ENCODE measurements at regions not wholly inside any gene's neighbourhood (a gene's known extent, or its start where the extent isn't known, plus 50 kb on each side); places are given as distances from the start of the nearest gene placed in this dataset.
A peak's percentile ranks its signal among the peaks of the same experiment; 100 is the strongest.

- no peaks in the 10 kb centered on the region for H3K36me3 Mint-ChIP-seq
- no peaks in the 10 kb centered on the region for H3K27me3 Mint-ChIP-seq (ENCODE audit: low read depth in 3 of 3)
- H3K4me1 Mint-ChIP-seq, result no peaks in the 10 kb centered on the region
- no peak overlapping the region for H3K4me3 Mint-ChIP-seq
- DNase-seq, result no peak
- peaks cover 0 to 8% (median 2%) of the 10 kb centered on the region in 6 donors for H3K9me3 Mint-ChIP-seq
- H3K27ac Mint-ChIP-seq, result no peak overlapping the region
Measured at GRCh38 chr12:20967756-20968155, 157.3 kb downstream of the SLCO1B3 start.

GRCh38 chr12:20969766-20970165 is 159.3 kb downstream of the SLCO1B3 start:
- no peak overlapping the region for H3K4me3 Mint-ChIP-seq
- peaks cover 0 to 15% (median 4%) of the 10 kb centered on the region in 6 donors for H3K9me3 Mint-ChIP-seq
- no peaks in the 10 kb centered on the region for H3K4me1 Mint-ChIP-seq
- no peak for DNase-seq
- no peaks in the 10 kb centered on the region for H3K36me3 Mint-ChIP-seq
- no peak overlapping the region for H3K27ac Mint-ChIP-seq
- no peaks in the 10 kb centered on the region for H3K27me3 Mint-ChIP-seq (ENCODE audit: low read depth in 3 of 3)

GRCh38 chr12:20985399-20985798 is 145.6 kb upstream of the SLCO1B1 start:
- peak overlapping the region in 2 of 5 donors; percentile 0 to 48 for H3K4me3 Mint-ChIP-seq
- no peaks in the 10 kb centered on the region for H3K36me3 Mint-ChIP-seq
- H3K27me3 Mint-ChIP-seq (ENCODE audit: low read depth in 3 of 3), result no peaks in the 10 kb centered on the region
- H3K27ac Mint-ChIP-seq, result peak overlapping the region in 3 of 6 donors; percentile 36 to 54 (median 42)
- peak in 2 of 3 donors; percentile 7 to 8 for DNase-seq
- peaks cover 0 to 7% of the 10 kb centered on the region in 2 donors for H3K4me1 Mint-ChIP-seq
- peaks cover 2 to 39% (median 14%) of the 10 kb centered on the region in 6 donors for H3K9me3 Mint-ChIP-seq

GRCh38 chr12:21001778-21002177 is 129.2 kb upstream of the SLCO1B1 start:
- H3K27ac Mint-ChIP-seq, result no peak overlapping the region
- H3K4me1 Mint-ChIP-seq, result no peaks in the 10 kb centered on the region
- no peak overlapping the region for H3K4me3 Mint-ChIP-seq
- no peaks in the 10 kb centered on the region for H3K27me3 Mint-ChIP-seq (ENCODE audit: low read depth in 3 of 3)
- no peak for DNase-seq
- H3K9me3 Mint-ChIP-seq, result peaks cover 8 to 59% (median 31%) of the 10 kb centered on the region in 6 donors
- no peaks in the 10 kb centered on the region for H3K36me3 Mint-ChIP-seq

GRCh38 chr12:21025656-21026055 is 105.3 kb upstream of the SLCO1B1 start:
- Mint-ChIP-seq H3K27me3 (ENCODE audit: low read depth in 3 of 3) (no peaks in the 10 kb centered on the region), H3K27ac (no peak overlapping the region), H3K9me3 (peaks cover under 1 to 23% (median 9%) of the 10 kb centered on the region in 6 donors), H3K36me3 (no peaks in the 10 kb centered on the region), H3K4me1 (no peaks in the 10 kb centered on the region), H3K4me3 (no peak overlapping the region)
- no peak for DNase-seq

GRCh38 chr12:21026302-21026701 is 104.7 kb upstream of the SLCO1B1 start:
- no peak for DNase-seq
- Mint-ChIP-seq H3K36me3 (no peaks in the 10 kb centered on the region), H3K27me3 (ENCODE audit: low read depth in 3 of 3) (no peaks in the 10 kb centered on the region), H3K4me1 (no peaks in the 10 kb centered on the region), H3K9me3 (peaks cover 2 to 23% (median 9%) of the 10 kb centered on the region in 6 donors), H3K4me3 (no peak overlapping the region), H3K27ac (no peak overlapping the region)

- peaks cover 0 to 2% (median 0%) of the 10 kb centered on the region in 3 donors for H3K27me3 Mint-ChIP-seq (ENCODE audit: low read depth in 3 of 3)
- H3K36me3 Mint-ChIP-seq, result no peaks in the 10 kb centered on the region
- no peak for DNase-seq
- H3K4me3 Mint-ChIP-seq, result no peak overlapping the region
- H3K9me3 Mint-ChIP-seq, result peaks cover 0 to 16% (median 2%) of the 10 kb centered on the region in 6 donors
- no peak overlapping the region for H3K27ac Mint-ChIP-seq
- no peaks in the 10 kb centered on the region for H3K4me1 Mint-ChIP-seq
Measured at GRCh38 chr12:21054334-21054733, 76.7 kb upstream of the SLCO1B1 start.

GRCh38 chr12:21065845-21066244 is 65.1 kb upstream of the SLCO1B1 start:
- no peak overlapping the region for H3K4me3 Mint-ChIP-seq
- H3K9me3 Mint-ChIP-seq, result peaks cover 9 to 51% (median 17%) of the 10 kb centered on the region in 6 donors
- no peaks in the 10 kb centered on the region for H3K36me3 Mint-ChIP-seq

GRCh38 chr12:21073129-21073528 is 57.9 kb upstream of the SLCO1B1 start:
- H3K4me1 Mint-ChIP-seq, result no peaks in the 10 kb centered on the region
- H3K27me3 Mint-ChIP-seq (ENCODE audit: low read depth in 3 of 3), result no peaks in the 10 kb centered on the region
- DNase-seq, result no peak
- H3K27ac Mint-ChIP-seq, result no peak overlapping the region
- H3K9me3 Mint-ChIP-seq, result peaks cover 13 to 53% (median 18%) of the 10 kb centered on the region in 6 donors
- no peak overlapping the region for H3K4me3 Mint-ChIP-seq
- no peaks in the 10 kb centered on the region for H3K36me3 Mint-ChIP-seq

More at GRCh38 chr12:21065845-21066244, 65.1 kb upstream of the SLCO1B1 start:
- H3K27me3 Mint-ChIP-seq (ENCODE audit: low read depth in 3 of 3), result no peaks in the 10 kb centered on the region
- no peaks in the 10 kb centered on the region for H3K4me1 Mint-ChIP-seq
- DNase-seq, result no peak
- no peak overlapping the region for H3K27ac Mint-ChIP-seq

GRCh38 chr12:21073822-21074460 is 57.1 kb upstream of the SLCO1B1 start:
- Mint-ChIP-seq H3K36me3 (no peaks in the 10 kb centered on the region), H3K9me3 (peaks cover 9 to 53% (median 23%) of the 10 kb centered on the region in 6 donors), H3K27me3 (ENCODE audit: low read depth in 3 of 3) (no peaks in the 10 kb centered on the region)

More at GRCh38 chr12:21073822-21074460, 57.1 kb upstream of the SLCO1B1 start:
- no peak for DNase-seq
- H3K4me3 Mint-ChIP-seq, result no peak overlapping the region
- no peak overlapping the region for H3K27ac Mint-ChIP-seq
- H3K4me1 Mint-ChIP-seq, result no peaks in the 10 kb centered on the region

All from immature natural killer cell (primary cell).